Thyroid gland (tissue), 4 donors: ENCODE measurements at regions not wholly inside any gene's neighbourhood (a gene's known extent, or its start where the extent isn't known, plus 50 kb on each side); places are given as distances from the start of the nearest gene placed in this dataset.

ENCODE experiments used
- DNase-seq, 2 donors: peaks; one replicate each; pipeline ENCODE4 v3.0.0-alpha.2; 2019
- H3K27ac ChIP-seq, 3 donors: fragments of 200-600 bp; sonication (generic); 1 replicate in 2 of 3; 2 replicates in 1 of 3; pipeline ENCODE4 v1.5.1; 2016 to 2019; ENCODE audit warnings: mild to moderate bottlenecking in 1 of 3, moderate library complexity in 1 of 3
- H3K27me3 ChIP-seq: fragments of 200-600 bp; sonication (generic); one replicate; pipeline ENCODE4 v1.5.1; 2019
- H3K36me3 ChIP-seq, 2 donors: fragments of 200-600 bp; sonication (generic); one replicate each; pipeline ENCODE4 v1.5.1; 2016 to 2019
- H3K4me1 ChIP-seq, 2 donors: fragments of 200-600 bp; sonication (generic); one replicate each; pipeline ENCODE4 v1.5.1; 2017 to 2019
- H3K4me3 ChIP-seq, 3 donors: fragments of 200-600 bp; sonication (generic); replicated peaks in 1 of 3; 1 replicate in 2 of 3; 2 replicates in 1 of 3; pipeline ENCODE4 v1.5.1; 2016; ENCODE audit warnings: mild to moderate bottlenecking in 1 of 3
- H3K9me3 ChIP-seq: fragments of 200-600 bp; sonication (generic); one replicate; pipeline ENCODE4 v1.5.1; 2017
- POLR2A ChIP-seq, 2 donors: fragments of 450-650 bp; IDR thresholded peaks; one replicate each; pipeline ENCODE4 v1.6.1; 2017; ENCODE audit warnings: antibody characterized with exemption in 2 of 2, mild to moderate bottlenecking in 2 of 2, moderate library complexity in 1 of 2
- WGBS, 2 donors: methylation state at CpG; one replicate each; pipeline ENCODE4 v1.1.5; 2017; 5-methylcytosine and 5-hydroxymethylcytosine counted together
- intact Hi-C: fragments of 100-400 bp; cut with DNase I; formaldehyde crosslinking; loops from one replicate; pipeline ENCODE4 v1.15.1; 2023
- TF ChIP-seq, protein P1 (sequence below), 6 experiments: fragments of 200-600 bp in 3 of 6; fragments of 450-650 bp in 3 of 6; sonication (generic) in 3 of 6; IDR thresholded peaks; one replicate each; pipeline ENCODE4 v1.5.1; 2016 to 2019; ENCODE audit warnings: antibody characterized with exemption in 6 of 6, mild to moderate bottlenecking in 2 of 6, inconsistent platforms in 1 of 6, moderate library complexity in 1 of 6

DNA sequence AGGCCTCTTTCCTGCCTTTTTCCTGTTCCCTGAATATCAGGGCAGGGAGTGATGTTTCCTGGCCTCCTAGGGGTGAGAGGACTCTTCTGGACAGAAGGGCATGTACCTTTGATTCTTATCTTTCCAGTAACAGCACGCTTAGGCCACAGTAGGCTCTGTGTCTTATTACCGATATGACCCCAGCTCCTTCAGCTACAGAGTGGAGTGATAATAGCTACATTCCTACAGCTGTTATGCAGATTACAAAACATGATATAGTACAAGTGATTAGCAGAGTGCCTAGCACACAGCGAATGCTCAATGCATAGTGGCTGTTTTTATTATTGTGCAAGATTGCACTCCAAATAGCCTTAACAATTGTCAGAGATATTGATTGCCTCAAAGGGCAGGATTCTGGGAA lies 574.2 kb downstream of the CCSER2 start:
- no peaks in the 10 kb centered on the region for H3K27me3 ChIP-seq
- no peaks in the 10 kb centered on the region for H3K9me3 ChIP-seq
- 60 to 69% methylated on average over 3 of the region's 3 CpGs for WGBS, 2 donors
- H3K36me3 ChIP-seq: no peaks in the 10 kb centered on the region
- TF ChIP-seq POLR2A (IDR thresholded peaks at IDR 0.05): no peak
- TF ChIP-seq, protein P1, sequence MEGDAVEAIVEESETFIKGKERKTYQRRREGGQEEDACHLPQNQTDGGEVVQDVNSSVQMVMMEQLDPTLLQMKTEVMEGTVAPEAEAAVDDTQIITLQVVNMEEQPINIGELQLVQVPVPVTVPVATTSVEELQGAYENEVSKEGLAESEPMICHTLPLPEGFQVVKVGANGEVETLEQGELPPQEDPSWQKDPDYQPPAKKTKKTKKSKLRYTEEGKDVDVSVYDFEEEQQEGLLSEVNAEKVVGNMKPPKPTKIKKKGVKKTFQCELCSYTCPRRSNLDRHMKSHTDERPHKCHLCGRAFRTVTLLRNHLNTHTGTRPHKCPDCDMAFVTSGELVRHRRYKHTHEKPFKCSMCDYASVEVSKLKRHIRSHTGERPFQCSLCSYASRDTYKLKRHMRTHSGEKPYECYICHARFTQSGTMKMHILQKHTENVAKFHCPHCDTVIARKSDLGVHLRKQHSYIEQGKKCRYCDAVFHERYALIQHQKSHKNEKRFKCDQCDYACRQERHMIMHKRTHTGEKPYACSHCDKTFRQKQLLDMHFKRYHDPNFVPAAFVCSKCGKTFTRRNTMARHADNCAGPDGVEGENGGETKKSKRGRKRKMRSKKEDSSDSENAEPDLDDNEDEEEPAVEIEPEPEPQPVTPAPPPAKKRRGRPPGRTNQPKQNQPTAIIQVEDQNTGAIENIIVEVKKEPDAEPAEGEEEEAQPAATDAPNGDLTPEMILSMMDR (IDR thresholded peaks at IDR 0.05): no peak
- intact Hi-C loops: no loop called here
- no peaks in the 10 kb centered on the region for H3K4me1 ChIP-seq
- DNase-seq: no peak
- no peak overlapping the region for H3K4me3 ChIP-seq
- H3K27ac ChIP-seq: no peak overlapping the region

DNA sequence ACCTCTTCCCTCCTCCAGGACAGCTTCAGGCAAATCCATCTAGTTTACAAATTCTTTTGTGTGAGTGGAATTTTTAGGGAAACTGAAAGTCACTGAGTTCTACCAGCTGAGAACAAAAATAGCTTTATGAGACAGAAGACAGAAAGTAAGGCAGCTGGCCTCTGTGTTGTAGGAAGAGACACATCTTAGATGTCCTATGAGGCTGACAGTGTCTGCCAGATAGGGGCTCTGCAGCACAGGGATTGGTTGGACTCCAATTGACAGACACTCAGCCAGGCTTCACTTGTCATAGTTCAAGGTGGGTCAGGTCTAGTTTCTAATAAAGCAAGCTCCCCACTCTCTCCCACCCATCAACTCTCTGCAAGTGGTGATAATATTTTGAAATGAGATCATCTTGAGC lies 574.9 kb downstream of the CCSER2 start:
- no peaks in the 10 kb centered on the region for H3K4me1 ChIP-seq
- no peak overlapping the region for H3K27ac ChIP-seq
- no peaks in the 10 kb centered on the region for H3K36me3 ChIP-seq
- H3K4me3 ChIP-seq: no peak overlapping the region
- H3K27me3 ChIP-seq: no peaks in the 10 kb centered on the region
- DNase-seq: no peak
- intact Hi-C loops: no loop called here
- no peaks in the 10 kb centered on the region for H3K9me3 ChIP-seq
- TF ChIP-seq, protein P1 (IDR thresholded peaks at IDR 0.05): no peak
- no peak for TF ChIP-seq POLR2A (IDR thresholded peaks at IDR 0.05)

DNA sequence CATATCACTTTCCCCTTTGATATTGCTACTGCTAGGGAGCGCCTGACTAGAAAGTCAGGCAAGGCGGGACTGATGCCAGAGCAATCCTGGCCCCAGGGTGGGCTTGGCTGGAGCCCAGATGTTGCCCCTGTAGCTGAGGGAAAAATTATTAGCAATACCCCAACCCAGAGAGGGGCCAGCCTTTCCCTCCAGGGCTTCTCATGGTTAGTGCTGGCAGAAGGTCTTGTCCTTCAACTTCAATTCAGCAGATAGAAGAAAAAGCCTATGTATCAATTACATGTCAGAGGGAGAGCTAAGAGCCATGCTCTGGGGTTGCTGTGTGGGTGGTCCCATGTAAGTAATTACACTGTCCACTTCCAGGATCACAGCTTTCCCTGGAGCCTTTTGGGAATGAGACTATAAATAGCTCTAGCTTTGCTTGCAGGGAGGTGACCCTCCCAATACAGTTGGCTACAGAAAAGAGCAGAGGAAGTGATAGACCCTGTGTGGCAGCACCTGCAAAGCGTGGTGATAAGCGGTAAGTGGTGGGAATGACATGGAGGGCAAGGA lies 579.1 kb downstream of the CCSER2 start:
- Histone ChIP-seq H3K9me3 (no peaks in the 10 kb centered on the region), H3K27me3 (no peaks in the 10 kb centered on the region), H3K27ac (no peak overlapping the region), H3K36me3 (no peaks in the 10 kb centered on the region), H3K4me3 (no peak overlapping the region), H3K4me1 (no peaks in the 10 kb centered on the region)
- no peak for DNase-seq
- intact Hi-C loops: no loop called here
- no peak for TF ChIP-seq POLR2A (IDR thresholded peaks at IDR 0.05)
- TF ChIP-seq, protein P1 (IDR thresholded peaks at IDR 0.05): no peak
- WGBS, 2 donors: 68 to 95% methylated on average over 4 of the region's 4 CpGs

DNA sequence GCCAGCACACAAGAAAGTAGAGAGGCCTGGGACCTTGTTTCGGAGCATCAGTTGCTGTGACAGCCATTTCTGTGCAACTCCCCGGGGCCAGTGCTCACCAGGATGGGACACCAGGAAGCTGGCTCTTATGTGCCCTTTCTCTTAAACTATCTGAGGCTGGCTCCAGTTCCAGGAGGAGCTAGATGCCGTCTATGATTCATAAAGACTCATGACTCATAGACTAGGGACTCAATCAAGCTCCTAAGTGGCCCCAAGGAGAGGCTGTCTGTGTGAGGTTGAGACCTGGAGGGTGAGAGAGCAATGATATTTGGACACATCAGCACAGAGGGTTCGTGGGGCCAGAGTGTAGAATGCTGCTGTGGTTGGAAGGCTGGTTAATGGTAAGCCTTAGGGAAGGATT lies 580.1 kb downstream of the CCSER2 start:
- Histone ChIP-seq H3K27ac (no peak overlapping the region), H3K36me3 (no peaks in the 10 kb centered on the region), H3K4me1 (no peaks in the 10 kb centered on the region), H3K27me3 (no peaks in the 10 kb centered on the region), H3K4me3 (no peak overlapping the region), H3K9me3 (no peaks in the 10 kb centered on the region)
- 74 to 79% methylated on average over 4 of the region's 4 CpGs for WGBS, 2 donors
- intact Hi-C loops: no loop called here
- TF ChIP-seq, protein P1 (IDR thresholded peaks at IDR 0.05): no peak
- TF ChIP-seq POLR2A (IDR thresholded peaks at IDR 0.05): no peak
- DNase-seq: no peak

DNA sequence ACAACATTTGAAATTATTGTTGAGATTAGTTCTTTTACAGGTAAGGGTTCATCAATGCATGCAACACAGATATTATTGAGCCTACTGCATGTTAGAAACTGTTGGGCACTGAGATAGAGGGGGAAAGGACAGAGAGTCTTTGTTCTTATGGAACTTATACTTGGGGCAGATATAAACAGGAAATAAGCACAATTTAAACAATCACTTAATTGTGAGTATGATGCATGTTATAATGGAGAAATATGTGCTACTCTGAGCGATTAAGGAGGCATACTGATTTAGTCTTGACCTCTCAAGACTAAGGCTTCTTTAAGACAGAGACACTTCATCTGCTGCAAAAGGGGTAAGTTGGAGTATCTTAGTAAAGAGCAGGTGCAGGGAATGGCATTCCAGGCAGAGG lies 593.3 kb downstream of the CCSER2 start:
- H3K9me3 ChIP-seq: no peaks in the 10 kb centered on the region
- no peaks in the 10 kb centered on the region for H3K36me3 ChIP-seq
- intact Hi-C loops: no loop called here
- H3K4me3 ChIP-seq: no peak overlapping the region
- no peak overlapping the region for H3K27ac ChIP-seq
- TF ChIP-seq, protein P1 (IDR thresholded peaks at IDR 0.05): no peak
- no peak for TF ChIP-seq POLR2A (IDR thresholded peaks at IDR 0.05)
- 49 to 71% methylated on average over 1 of the region's 1 CpG for WGBS, 2 donors
- H3K4me1 ChIP-seq: no peaks in the 10 kb centered on the region
- H3K27me3 ChIP-seq: no peaks in the 10 kb centered on the region
- no peak for DNase-seq
